HFFc6 (cell line): ENCODE measurements at regions not wholly inside any gene's neighbourhood (a gene's known extent, or its start where the extent isn't known, plus 50 kb on each side); places are given as distances from the start of the nearest gene placed in this dataset.

Experiments used
- DNase-seq: peaks from one replicate; pipeline ENCODE4 v3.0.0-alpha.2; 2018
- H3K27ac Mint-ChIP-seq: 2 replicates; pipeline ENCODE4 v1.8.0; 2020; ENCODE audit warnings: mild to moderate bottlenecking, mixed read lengths
- H3K27me3 Mint-ChIP-seq: 2 replicates; pipeline ENCODE4 v1.8.0; 2021; ENCODE audit warnings: mild to moderate bottlenecking, moderate library complexity, mixed read lengths; ENCODE audit not compliant: insufficient read depth
- H3K36me3 Mint-ChIP-seq: 2 replicates; pipeline ENCODE4 v1.8.0; 2021; ENCODE audit warnings: low read depth, mixed read lengths
- H3K4me1 Mint-ChIP-seq: 2 replicates; pipeline ENCODE4 v1.8.0; 2020; ENCODE audit warnings: low read depth, mixed read lengths
- H3K4me3 Mint-ChIP-seq: 2 replicates; pipeline ENCODE4 v1.8.0; 2020; ENCODE audit warnings: mild to moderate bottlenecking, moderate library complexity, mixed read lengths
- H3K9me3 Mint-ChIP-seq: 2 replicates; pipeline ENCODE4 v1.8.0; 2020; ENCODE audit warnings: mild to moderate bottlenecking, mixed read lengths
- CTCF ChIP-seq: fragments of 200-600 bp; sonication (generic); IDR thresholded peaks from 2 replicates; pipeline ENCODE4 v1.5.0; 2021; ENCODE audit warnings: antibody characterized with exemption, mild to moderate bottlenecking

DNA sequence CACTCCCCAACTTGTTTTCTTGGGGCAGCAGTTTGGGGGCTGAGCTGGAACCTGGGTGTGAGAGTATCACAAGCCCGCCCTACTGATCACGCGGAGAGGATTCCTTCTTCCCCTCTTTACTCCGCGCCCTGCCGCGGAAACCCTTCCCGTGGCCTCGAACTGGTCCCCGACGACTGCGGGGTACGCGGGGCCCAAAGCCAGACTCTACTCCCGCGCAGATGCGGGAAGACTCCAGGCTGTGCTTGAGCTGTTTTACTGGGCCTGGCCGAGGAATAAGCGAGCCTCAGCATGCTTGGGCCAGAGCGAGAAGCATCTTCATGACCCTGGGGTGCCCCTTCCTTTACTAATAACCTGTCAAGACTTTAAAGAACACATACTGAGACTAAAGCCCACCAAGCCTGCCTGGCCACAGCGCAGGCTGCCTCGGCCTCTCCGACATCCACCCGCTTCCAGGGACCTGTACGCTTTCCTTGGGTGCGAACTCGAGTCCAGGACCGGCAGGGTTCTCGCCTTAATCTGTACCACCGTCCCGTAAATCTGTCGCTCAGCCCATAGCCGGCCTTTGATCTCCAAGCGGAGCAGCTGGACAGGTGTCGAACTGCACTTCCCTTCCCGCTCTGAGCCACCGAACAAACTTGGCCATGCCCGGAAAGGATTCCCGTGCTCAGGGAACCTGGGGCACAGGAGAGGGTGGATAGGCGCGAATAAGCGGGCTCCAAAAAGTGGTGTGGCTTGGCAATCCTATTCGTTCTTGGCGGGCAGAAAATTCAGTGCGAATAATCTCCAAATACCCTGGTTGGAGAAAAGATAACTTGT, 55.0 kb upstream of the TMEM33 start:
- Mint-ChIP-seq H3K9me3 (no peaks in the 10 kb centered on the region), H3K36me3 (no peaks in the 10 kb centered on the region), H3K4me1 (peaks cover 6% of the 10 kb centered on the region; the same call in 1 of the 2 replicates), H3K4me3 (no peak overlapping the region; the same call in 1 of the 2 replicates), H3K27ac (no peak overlapping the region), H3K27me3 (peaks cover 67% of the 10 kb centered on the region)
- no peak for TF ChIP-seq CTCF
- DNase-seq = no peak

DNA sequence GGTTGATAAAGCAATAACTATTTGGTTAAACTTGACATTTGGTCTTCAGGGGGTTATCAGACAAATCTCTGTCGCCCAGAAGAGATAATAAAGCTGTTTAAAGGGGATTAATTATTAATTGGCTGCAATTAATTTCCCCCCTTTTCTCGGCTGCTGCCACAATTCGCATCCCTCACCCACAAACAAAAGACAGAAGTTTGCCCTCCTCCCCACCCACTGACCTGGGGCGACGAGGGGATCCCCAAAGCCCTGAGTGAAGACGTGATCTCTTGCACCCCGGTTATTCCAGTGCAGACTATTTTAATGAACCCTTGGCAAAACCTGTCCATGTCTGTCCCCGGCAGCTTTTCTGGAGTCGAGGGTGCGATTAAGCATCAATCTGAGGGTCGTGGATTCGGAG, 55.7 kb upstream of the TMEM33 start:
- Mint-ChIP-seq H3K36me3 (no peaks in the 10 kb centered on the region), H3K27ac (no peak overlapping the region), H3K27me3 (peaks cover 67% of the 10 kb centered on the region), H3K4me1 (peaks cover 6% of the 10 kb centered on the region; the same call in 1 of the 2 replicates), H3K9me3 (no peaks in the 10 kb centered on the region), H3K4me3 (no peak overlapping the region)
- no peak for TF ChIP-seq CTCF
- DNase-seq = no peak

- Mint-ChIP-seq H3K9me3 (no peaks in the 10 kb centered on the region), H3K27ac (no peak overlapping the region)
Observed at GRCh38 chr4:41878991-41879491, 56.2 kb upstream of the TMEM33 start.

GRCh38 chr4:41878170-41878969, 56.9 kb upstream of the TMEM33 start:
- no peaks in the 10 kb centered on the region for H3K9me3 Mint-ChIP-seq
- no peak for DNase-seq
- H3K4me3 Mint-ChIP-seq = no peak overlapping the region
- no peak overlapping the region for H3K27ac Mint-ChIP-seq
- no peak for TF ChIP-seq CTCF
- peaks cover 6% of the 10 kb centered on the region; the same call in 1 of the 2 replicates for H3K4me1 Mint-ChIP-seq
- peaks cover 73% of the 10 kb centered on the region for H3K27me3 Mint-ChIP-seq
- no peaks in the 10 kb centered on the region for H3K36me3 Mint-ChIP-seq

More at GRCh38 chr4:41878991-41879491, 56.2 kb upstream of the TMEM33 start:
- DNase-seq = no peak
- H3K4me1 Mint-ChIP-seq = peaks cover 6% of the 10 kb centered on the region; the same call in 1 of the 2 replicates
- no peaks in the 10 kb centered on the region for H3K36me3 Mint-ChIP-seq
- H3K27me3 Mint-ChIP-seq = peaks cover 69% of the 10 kb centered on the region
- no peak for TF ChIP-seq CTCF
- H3K4me3 Mint-ChIP-seq = no peak overlapping the region

DNA sequence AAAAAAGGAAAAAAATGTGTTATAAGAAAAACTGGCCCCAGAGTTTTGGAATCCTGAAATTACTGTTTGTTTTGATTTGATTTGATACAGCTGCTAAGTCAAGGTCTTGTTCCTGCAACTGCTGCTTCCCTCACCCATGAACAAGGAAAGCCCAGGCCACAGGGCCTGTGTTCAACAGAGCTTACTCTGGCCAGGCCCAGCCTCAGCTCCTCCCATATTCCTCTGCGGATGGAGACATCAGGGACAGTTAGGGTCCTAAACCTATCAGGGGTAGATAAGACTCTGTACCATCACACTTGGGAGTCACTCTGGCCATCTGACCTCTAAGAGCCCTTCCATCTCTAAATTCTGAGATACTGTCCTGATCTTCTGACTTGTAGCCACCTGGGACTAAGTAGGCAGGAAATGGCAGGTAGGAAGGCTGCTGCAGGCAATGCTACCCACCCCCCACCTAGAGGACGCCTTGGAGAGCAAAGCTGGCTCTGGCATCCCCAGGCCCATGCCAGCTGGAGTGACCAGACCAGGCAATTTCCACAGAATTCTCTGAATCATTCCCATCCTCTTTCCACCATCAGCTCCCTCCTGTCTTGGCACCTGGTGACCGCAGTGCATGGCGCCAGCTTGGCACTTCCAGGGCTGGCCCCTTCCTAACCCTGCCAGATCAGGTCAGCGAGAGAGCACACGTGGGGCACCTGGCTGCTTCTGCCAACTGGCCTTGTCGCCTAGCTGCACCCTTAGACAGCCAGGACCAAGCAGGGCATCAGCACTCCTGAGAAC, 58.0 kb upstream of the TMEM33 start:
- Mint-ChIP-seq H3K4me3 (no peak overlapping the region), H3K9me3 (no peaks in the 10 kb centered on the region), H3K4me1 (peaks cover 6% of the 10 kb centered on the region; the same call in 1 of the 2 replicates), H3K36me3 (no peaks in the 10 kb centered on the region), H3K27me3 (peaks cover 82% of the 10 kb centered on the region), H3K27ac (no peak overlapping the region)
- no peak for TF ChIP-seq CTCF
- no peak for DNase-seq
